ENCODE measurements at regions not wholly inside any gene's neighbourhood (a gene's known extent, or its start where the extent isn't known, plus 50 kb on each side); places are given as distances from the start of the nearest gene placed in this dataset.

DNA sequence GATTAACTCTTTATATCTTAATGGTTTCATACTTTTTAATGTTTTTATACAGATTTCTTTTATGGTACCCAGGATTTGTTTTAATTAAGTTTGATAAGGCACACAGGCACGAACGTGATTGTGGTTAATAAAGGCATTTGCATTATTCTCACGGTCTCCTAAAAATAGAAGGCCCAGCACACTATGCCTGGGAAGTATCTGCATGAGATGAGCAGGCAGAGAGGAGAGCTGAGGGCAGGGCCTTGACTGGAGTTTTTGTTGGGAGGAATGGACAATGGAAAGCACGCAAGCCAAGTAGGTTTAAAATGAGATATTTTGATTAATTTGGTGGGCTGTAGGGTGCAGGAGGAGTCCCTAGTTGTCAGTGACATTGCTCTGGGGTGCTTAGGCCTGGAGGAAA lies 1714.3 kb upstream of the PCDH7 start:
- Histone ChIP-seq H3K4me3 (no peak overlapping the region), H3K4me1 (no peaks in the 10 kb centered on the region), H3K36me3 (no peaks in the 10 kb centered on the region), H3K27ac (replicated peaks in 1 of 4) (no peak overlapping the region), H3K9me3 (no peaks in the 10 kb centered on the region), H3K27me3 (no peaks in the 10 kb centered on the region)
- 75% methylated on average over 4 of the region's 4 CpGs for WGBS
- TF ChIP-seq EP300 (IDR thresholded peaks at IDR 0.05) (no peak), POLR2A (IDR thresholded peaks at IDR 0.05; ENCODE audit: low read depth) (no peak), POLR2AphosphoS5 (IDR thresholded peaks at IDR 0.05) (no peak)
- TF ChIP-seq, protein P1, sequence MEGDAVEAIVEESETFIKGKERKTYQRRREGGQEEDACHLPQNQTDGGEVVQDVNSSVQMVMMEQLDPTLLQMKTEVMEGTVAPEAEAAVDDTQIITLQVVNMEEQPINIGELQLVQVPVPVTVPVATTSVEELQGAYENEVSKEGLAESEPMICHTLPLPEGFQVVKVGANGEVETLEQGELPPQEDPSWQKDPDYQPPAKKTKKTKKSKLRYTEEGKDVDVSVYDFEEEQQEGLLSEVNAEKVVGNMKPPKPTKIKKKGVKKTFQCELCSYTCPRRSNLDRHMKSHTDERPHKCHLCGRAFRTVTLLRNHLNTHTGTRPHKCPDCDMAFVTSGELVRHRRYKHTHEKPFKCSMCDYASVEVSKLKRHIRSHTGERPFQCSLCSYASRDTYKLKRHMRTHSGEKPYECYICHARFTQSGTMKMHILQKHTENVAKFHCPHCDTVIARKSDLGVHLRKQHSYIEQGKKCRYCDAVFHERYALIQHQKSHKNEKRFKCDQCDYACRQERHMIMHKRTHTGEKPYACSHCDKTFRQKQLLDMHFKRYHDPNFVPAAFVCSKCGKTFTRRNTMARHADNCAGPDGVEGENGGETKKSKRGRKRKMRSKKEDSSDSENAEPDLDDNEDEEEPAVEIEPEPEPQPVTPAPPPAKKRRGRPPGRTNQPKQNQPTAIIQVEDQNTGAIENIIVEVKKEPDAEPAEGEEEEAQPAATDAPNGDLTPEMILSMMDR (IDR thresholded peaks at IDR 0.05): no peak
- intact Hi-C loops (cut with DNase I): no loop called here
- DNase-seq (ENCODE audit: extremely low spot score): no peak

DNA sequence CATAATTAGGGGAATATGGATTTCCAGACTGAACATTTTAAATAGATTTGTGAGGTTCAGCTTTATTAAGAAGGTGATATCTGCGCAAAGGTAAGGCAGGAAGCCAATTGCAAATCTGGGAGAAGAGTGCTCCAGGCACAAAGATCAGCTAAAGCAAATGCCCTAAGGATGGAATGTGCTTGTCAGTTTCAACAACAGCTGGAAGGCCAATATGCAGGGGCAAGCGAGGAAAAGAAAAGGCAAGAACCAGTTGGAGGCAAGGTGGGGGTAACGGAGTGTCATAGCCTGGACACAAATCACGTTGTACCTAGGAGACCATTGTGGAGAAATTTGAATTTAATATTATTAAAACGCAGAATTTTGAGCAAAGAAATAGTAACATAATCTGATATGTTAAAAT lies 1710.3 kb upstream of the PCDH7 start:
- 74% methylated on average over 5 of the region's 5 CpGs for WGBS
- Histone ChIP-seq H3K36me3 (no peaks in the 10 kb centered on the region), H3K27ac (replicated peaks in 1 of 4) (no peak overlapping the region), H3K4me1 (no peaks in the 10 kb centered on the region), H3K9me3 (peaks cover 0 to 7% (median 0%) of the 10 kb centered on the region in 4 donors), H3K27me3 (no peaks in the 10 kb centered on the region), H3K4me3 (no peak overlapping the region)
- DNase-seq (ENCODE audit: extremely low spot score): no peak
- TF ChIP-seq POLR2AphosphoS5 (IDR thresholded peaks at IDR 0.05): no peak
- TF ChIP-seq EP300 (IDR thresholded peaks at IDR 0.05): no peak
- TF ChIP-seq, protein P1 (IDR thresholded peaks at IDR 0.05): no peak
- no peak for TF ChIP-seq POLR2A (IDR thresholded peaks at IDR 0.05; ENCODE audit: low read depth)
- intact Hi-C loops (cut with DNase I): no loop called here

- DNase-seq (ENCODE audit: extremely low spot score): no peak
- H3K27me3 ChIP-seq: no peaks in the 10 kb centered on the region
- no peak overlapping the region for H3K27ac ChIP-seq (replicated peaks in 1 of 4)
- H3K9me3 ChIP-seq: peaks cover 0 to 10% (median 0%) of the 10 kb centered on the region in 4 donors
- 73% methylated on average over 2 of the region's 2 CpGs for WGBS
- intact Hi-C loops (cut with DNase I): no loop called here
- H3K4me1 ChIP-seq: no peaks in the 10 kb centered on the region
- TF ChIP-seq POLR2AphosphoS5 (IDR thresholded peaks at IDR 0.05) (no peak), POLR2A (IDR thresholded peaks at IDR 0.05; ENCODE audit: low read depth) (no peak), EP300 (IDR thresholded peaks at IDR 0.05) (no peak)
- TF ChIP-seq, protein P1 (IDR thresholded peaks at IDR 0.05): no peak
- no peaks in the 10 kb centered on the region for H3K36me3 ChIP-seq
- no peak overlapping the region for H3K4me3 ChIP-seq
These were observed 1706.8 kb upstream of the PCDH7 start for GRCh38 chr4:29013341-29013740.

- Histone ChIP-seq H3K4me1 (no peaks in the 10 kb centered on the region), H3K27ac (replicated peaks in 1 of 4) (no peak overlapping the region), H3K27me3 (no peaks in the 10 kb centered on the region), H3K9me3 (peaks cover 0 to 10% (median 0%) of the 10 kb centered on the region in 4 donors), H3K4me3 (no peak overlapping the region), H3K36me3 (no peaks in the 10 kb centered on the region)
- TF ChIP-seq EP300 (IDR thresholded peaks at IDR 0.05) (no peak), POLR2A (IDR thresholded peaks at IDR 0.05; ENCODE audit: low read depth) (no peak), POLR2AphosphoS5 (IDR thresholded peaks at IDR 0.05) (no peak)
- TF ChIP-seq, protein P1 (IDR thresholded peaks at IDR 0.05): no peak
- DNase-seq (ENCODE audit: extremely low spot score): no peak
- intact Hi-C loops (cut with DNase I): no loop called here
- 89% methylated on average over 4 of the region's 4 CpGs for WGBS
These were observed 1705.6 kb upstream of the PCDH7 start for GRCh38 chr4:29014555-29014954.

- H3K36me3 ChIP-seq: no peaks in the 10 kb centered on the region
- H3K27me3 ChIP-seq: no peaks in the 10 kb centered on the region
- no peak for DNase-seq (ENCODE audit: extremely low spot score)
- H3K9me3 ChIP-seq: no peaks in the 10 kb centered on the region
- H3K4me3 ChIP-seq: no peak overlapping the region
- intact Hi-C loops (cut with DNase I): no loop called here
- WGBS: 85% methylated on average over 1 of the region's 1 CpG
- no peak overlapping the region for H3K27ac ChIP-seq (replicated peaks in 1 of 4)
- TF ChIP-seq, protein P1 (IDR thresholded peaks at IDR 0.05): no peak
- TF ChIP-seq POLR2A (IDR thresholded peaks at IDR 0.05; ENCODE audit: low read depth) (no peak), EP300 (IDR thresholded peaks at IDR 0.05) (no peak), POLR2AphosphoS5 (IDR thresholded peaks at IDR 0.05) (no peak)
- no peaks in the 10 kb centered on the region for H3K4me1 ChIP-seq
These were observed 1686.5 kb upstream of the PCDH7 start for GRCh38 chr4:29033703-29034102.

All from esophagus muscularis mucosa (tissue), 4 donors.